OCI-LY3 (cell line): ENCODE measurements at regions not wholly inside any gene's neighbourhood (a gene's known extent, or its start where the extent isn't known, plus 50 kb on each side); places are given as distances from the start of the nearest gene placed in this dataset.

Experiments
- H2AFZ ChIP-seq: fragments of 200-600, 300-600 bp; shearing (Covaris generic); 2 replicates; pipeline ENCODE4 v1.6.0; 2014; ENCODE audit warnings: antibody characterized with exemption, low read depth, low read length
- H3K27ac ChIP-seq: fragments of 200-600, 300-600 bp; sonication (generic); 2 replicates; pipeline ENCODE4 v1.5.1; 2014; ENCODE audit warnings: mild to moderate bottlenecking, low read length, moderate library complexity, mixed read lengths
- H3K27me3 ChIP-seq: fragments of 200-600, 300-600 bp; sonication (generic); 2 replicates; pipeline ENCODE4 v1.6.1; 2014; ENCODE audit warnings: low read depth, low read length, mixed read lengths
- H3K36me3 ChIP-seq: fragments of 200-600, 300-600 bp; sonication (generic); replicated peaks from 2 replicates; pipeline ENCODE3; 2014; ENCODE audit warnings: low read depth, low read length, mixed read lengths
- H3K4me1 ChIP-seq: fragments of 300-600, 200-600 bp; sonication (generic); 2 replicates; pipeline ENCODE4 v1.6.1; 2014; ENCODE audit warnings: low read length, mixed read lengths
- H3K4me2 ChIP-seq: fragments of 200-600, 300-600 bp; sonication (generic); 2 replicates; pipeline ENCODE4 v1.6.1; 2014; ENCODE audit warnings: low read length, mixed read lengths
- H3K4me3 ChIP-seq: fragments of 300-600, 200-600 bp; sonication (generic); 2 replicates; pipeline ENCODE4 v1.5.1; 2014; ENCODE audit warnings: antibody characterized with exemption, mild to moderate bottlenecking, low read length, moderate library complexity
- H3K79me2 ChIP-seq: fragments of 300-600, 200-600 bp; shearing (Covaris generic); 2 replicates; pipeline ENCODE4 v1.6.1; 2014; ENCODE audit warnings: mild to moderate bottlenecking, low read length, mixed read lengths
- H3K9ac ChIP-seq: fragments of 300-600, 200-600 bp; shearing (Covaris generic); 2 replicates; pipeline ENCODE4 v1.6.0; 2014; ENCODE audit warnings: mild to moderate bottlenecking, low read length, moderate library complexity
- H3K9me3 ChIP-seq: fragments of 200-600, 300-600 bp; shearing (Covaris generic); 2 replicates; pipeline ENCODE4 v1.6.1; 2014; ENCODE audit warnings: low read length, mixed read lengths; ENCODE audit not compliant: insufficient read depth
- H4K20me1 ChIP-seq: fragments of 200-600, 300-600 bp; sonication (generic); 2 replicates; pipeline ENCODE4 v1.6.1; 2016; ENCODE audit warnings: low read length, mixed read lengths; ENCODE audit not compliant: insufficient read depth
- CTCF ChIP-seq: fragments of 200-600, 300-600 bp; sonication (generic); IDR thresholded peaks from 2 replicates; pipeline ENCODE4 v1.5.1; 2014; ENCODE audit warnings: antibody characterized with exemption, low read length, low read depth
- EZH2phosphoT487 ChIP-seq: fragments of 200-600 bp; shearing (Covaris generic); IDR thresholded peaks from 2 replicates; pipeline ENCODE4 v1.6.1; 2018; ENCODE audit warnings: antibody characterized with exemption, mixed run types, low read depth

GRCh38 chr15:37203050-37203449 lies 102.7 kb upstream of the MEIS2 start:
- no peaks in the 10 kb centered on the region for H3K27me3 ChIP-seq
- no peak overlapping the region for H3K9ac ChIP-seq
- H2AFZ ChIP-seq: no peak overlapping the region
- no peak overlapping the region for H3K4me3 ChIP-seq
- H3K36me3 ChIP-seq: no peaks in the 10 kb centered on the region
- no peaks in the 10 kb centered on the region for H4K20me1 ChIP-seq
- no peak for TF ChIP-seq CTCF
- no peak for TF ChIP-seq EZH2phosphoT487
- H3K4me2 ChIP-seq: no peak overlapping the region
- no peaks in the 10 kb centered on the region for H3K79me2 ChIP-seq
- H3K9me3 ChIP-seq: no peaks in the 10 kb centered on the region
- H3K27ac ChIP-seq: no peak overlapping the region
- no peaks in the 10 kb centered on the region for H3K4me1 ChIP-seq

GRCh38 chr15:37204692-37205091 lies 104.3 kb upstream of the MEIS2 start:
- no peaks in the 10 kb centered on the region for H3K79me2 ChIP-seq
- H3K36me3 ChIP-seq: no peaks in the 10 kb centered on the region
- H3K9me3 ChIP-seq: no peaks in the 10 kb centered on the region
- H3K27me3 ChIP-seq: no peaks in the 10 kb centered on the region
- H3K4me2 ChIP-seq: no peak overlapping the region
- H2AFZ ChIP-seq: no peak overlapping the region
- no peaks in the 10 kb centered on the region for H4K20me1 ChIP-seq
- no peak overlapping the region for H3K9ac ChIP-seq
- H3K27ac ChIP-seq: no peak overlapping the region
- H3K4me1 ChIP-seq: no peaks in the 10 kb centered on the region
- TF ChIP-seq CTCF (no peak), EZH2phosphoT487 (no peak)
- no peak overlapping the region for H3K4me3 ChIP-seq

GRCh38 chr15:37206690-37207089 lies 106.3 kb upstream of the MEIS2 start:
- Histone ChIP-seq H3K9ac (no peak overlapping the region), H3K4me2 (no peak overlapping the region), H3K79me2 (no peaks in the 10 kb centered on the region), H3K4me1 (no peaks in the 10 kb centered on the region), H4K20me1 (no peaks in the 10 kb centered on the region), H2AFZ (no peak overlapping the region), H3K36me3 (no peaks in the 10 kb centered on the region), H3K4me3 (no peak overlapping the region), H3K27me3 (no peaks in the 10 kb centered on the region), H3K27ac (no peak overlapping the region), H3K9me3 (no peaks in the 10 kb centered on the region)
- TF ChIP-seq EZH2phosphoT487 (no peak), CTCF (no peak)

GRCh38 chr15:37208146-37209040 lies 108.0 kb upstream of the MEIS2 start:
- Histone ChIP-seq H3K9ac (no peak overlapping the region), H3K4me2 (no peak overlapping the region), H3K79me2 (no peaks in the 10 kb centered on the region), H3K4me3 (no peak overlapping the region), H3K27ac (no peak overlapping the region), H3K27me3 (no peaks in the 10 kb centered on the region), H3K9me3 (no peaks in the 10 kb centered on the region), H3K36me3 (no peaks in the 10 kb centered on the region), H4K20me1 (no peaks in the 10 kb centered on the region), H2AFZ (no peak overlapping the region), H3K4me1 (no peaks in the 10 kb centered on the region)
- TF ChIP-seq EZH2phosphoT487 (no peak), CTCF (no peak)
